ENCODE measurements at regions not wholly inside any gene's neighbourhood (a gene's known extent, or its start where the extent isn't known, plus 50 kb on each side); places are given as distances from the start of the nearest gene placed in this dataset.

DNA sequence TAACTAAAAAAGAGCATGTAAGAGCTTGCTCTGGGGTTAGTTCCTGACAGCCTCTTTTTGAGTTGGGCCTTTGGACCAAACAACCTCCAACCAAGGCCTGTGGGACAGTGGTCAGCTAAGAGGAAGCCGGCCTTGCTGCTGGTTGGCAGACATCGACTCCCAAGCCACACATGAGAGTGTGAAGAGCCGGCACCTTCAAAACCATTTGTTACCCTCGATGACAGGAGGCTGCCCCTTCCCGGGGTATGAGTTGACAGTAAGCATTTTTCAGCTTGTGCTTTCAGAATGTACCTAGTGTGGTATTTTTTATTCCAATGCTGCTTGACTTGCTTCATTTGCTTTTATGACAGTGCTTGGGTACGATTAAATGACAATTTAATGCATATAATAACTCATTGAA is 168.6 kb upstream of the IGFBP7 start:
- ATAC-seq, result no peak
- no peak for TF ChIP-seq CSDC2 (CRISPR knock-in tag; IDR thresholded peaks at IDR 0.05)
- TF ChIP-seq PATZ1 (CRISPR knock-in tag; IDR thresholded peaks at IDR 0.05; ENCODE audit: borderline replicate concordance), result no peak
- TF ChIP-seq, protein P1, sequence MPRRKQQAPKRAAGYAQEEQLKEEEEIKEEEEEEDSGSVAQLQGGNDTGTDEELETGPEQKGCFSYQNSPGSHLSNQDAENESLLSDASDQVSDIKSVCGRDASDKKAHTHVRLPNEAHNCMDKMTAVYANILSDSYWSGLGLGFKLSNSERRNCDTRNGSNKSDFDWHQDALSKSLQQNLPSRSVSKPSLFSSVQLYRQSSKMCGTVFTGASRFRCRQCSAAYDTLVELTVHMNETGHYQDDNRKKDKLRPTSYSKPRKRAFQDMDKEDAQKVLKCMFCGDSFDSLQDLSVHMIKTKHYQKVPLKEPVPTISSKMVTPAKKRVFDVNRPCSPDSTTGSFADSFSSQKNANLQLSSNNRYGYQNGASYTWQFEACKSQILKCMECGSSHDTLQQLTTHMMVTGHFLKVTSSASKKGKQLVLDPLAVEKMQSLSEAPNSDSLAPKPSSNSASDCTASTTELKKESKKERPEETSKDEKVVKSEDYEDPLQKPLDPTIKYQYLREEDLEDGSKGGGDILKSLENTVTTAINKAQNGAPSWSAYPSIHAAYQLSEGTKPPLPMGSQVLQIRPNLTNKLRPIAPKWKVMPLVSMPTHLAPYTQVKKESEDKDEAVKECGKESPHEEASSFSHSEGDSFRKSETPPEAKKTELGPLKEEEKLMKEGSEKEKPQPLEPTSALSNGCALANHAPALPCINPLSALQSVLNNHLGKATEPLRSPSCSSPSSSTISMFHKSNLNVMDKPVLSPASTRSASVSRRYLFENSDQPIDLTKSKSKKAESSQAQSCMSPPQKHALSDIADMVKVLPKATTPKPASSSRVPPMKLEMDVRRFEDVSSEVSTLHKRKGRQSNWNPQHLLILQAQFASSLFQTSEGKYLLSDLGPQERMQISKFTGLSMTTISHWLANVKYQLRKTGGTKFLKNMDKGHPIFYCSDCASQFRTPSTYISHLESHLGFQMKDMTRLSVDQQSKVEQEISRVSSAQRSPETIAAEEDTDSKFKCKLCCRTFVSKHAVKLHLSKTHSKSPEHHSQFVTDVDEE (CRISPR knock-in tag; IDR thresholded peaks at IDR 0.05), result no peak
- TF ChIP-seq TOX (CRISPR knock-in tag; IDR thresholded peaks at IDR 0.05; ENCODE audit: borderline replicate concordance), result no peak
- no peak for TF ChIP-seq OSR1 (CRISPR knock-in tag; IDR thresholded peaks at IDR 0.05)
- no peak for TF ChIP-seq BACH2 (CRISPR knock-in tag; IDR thresholded peaks at IDR 0.05; ENCODE audit: borderline replicate concordance)
- no peak for TF ChIP-seq TCF4 (CRISPR knock-in tag; IDR thresholded peaks at IDR 0.05; ENCODE audit: borderline replicate concordance)
- no peak for TF ChIP-seq SNAI2 (CRISPR knock-in tag; IDR thresholded peaks at IDR 0.05)
- no peak for TF ChIP-seq GLIS3 (CRISPR knock-in tag; IDR thresholded peaks at IDR 0.05)
- no peak for TF ChIP-seq ARNTL (CRISPR knock-in tag; IDR thresholded peaks at IDR 0.05; ENCODE audit: borderline replicate concordance, low read depth)
- no peak for TF ChIP-seq PPARA (CRISPR knock-in tag; IDR thresholded peaks at IDR 0.05; ENCODE audit: borderline replicate concordance)
- TF ChIP-seq ZC3H10 (CRISPR knock-in tag; IDR thresholded peaks at IDR 0.05), result no peak
- TF ChIP-seq, protein P2, sequence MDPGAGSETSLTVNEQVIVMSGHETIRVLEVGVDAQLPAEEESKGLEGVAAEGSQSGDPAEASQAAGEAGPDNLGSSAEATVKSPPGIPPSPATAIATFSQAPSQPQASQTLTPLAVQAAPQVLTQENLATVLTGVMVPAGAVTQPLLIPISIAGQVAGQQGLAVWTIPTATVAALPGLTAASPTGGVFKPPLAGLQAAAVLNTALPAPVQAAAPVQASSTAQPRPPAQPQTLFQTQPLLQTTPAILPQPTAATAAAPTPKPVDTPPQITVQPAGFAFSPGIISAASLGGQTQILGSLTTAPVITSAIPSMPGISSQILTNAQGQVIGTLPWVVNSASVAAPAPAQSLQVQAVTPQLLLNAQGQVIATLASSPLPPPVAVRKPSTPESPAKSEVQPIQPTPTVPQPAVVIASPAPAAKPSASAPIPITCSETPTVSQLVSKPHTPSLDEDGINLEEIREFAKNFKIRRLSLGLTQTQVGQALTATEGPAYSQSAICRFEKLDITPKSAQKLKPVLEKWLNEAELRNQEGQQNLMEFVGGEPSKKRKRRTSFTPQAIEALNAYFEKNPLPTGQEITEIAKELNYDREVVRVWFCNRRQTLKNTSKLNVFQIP (CRISPR knock-in tag; IDR thresholded peaks at IDR 0.05; ENCODE audit: borderline replicate concordance, low read depth), result no peak
- TF ChIP-seq, protein P3, sequence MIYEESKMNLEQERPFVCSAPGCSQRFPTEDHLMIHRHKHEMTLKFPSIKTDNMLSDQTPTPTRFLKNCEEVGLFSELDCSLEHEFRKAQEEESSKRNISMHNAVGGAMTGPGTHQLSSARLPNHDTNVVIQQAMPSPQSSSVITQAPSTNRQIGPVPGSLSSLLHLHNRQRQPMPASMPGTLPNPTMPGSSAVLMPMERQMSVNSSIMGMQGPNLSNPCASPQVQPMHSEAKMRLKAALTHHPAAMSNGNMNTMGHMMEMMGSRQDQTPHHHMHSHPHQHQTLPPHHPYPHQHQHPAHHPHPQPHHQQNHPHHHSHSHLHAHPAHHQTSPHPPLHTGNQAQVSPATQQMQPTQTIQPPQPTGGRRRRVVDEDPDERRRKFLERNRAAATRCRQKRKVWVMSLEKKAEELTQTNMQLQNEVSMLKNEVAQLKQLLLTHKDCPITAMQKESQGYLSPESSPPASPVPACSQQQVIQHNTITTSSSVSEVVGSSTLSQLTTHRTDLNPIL (CRISPR knock-in tag; IDR thresholded peaks at IDR 0.05; ENCODE audit: low read depth), result no peak

- TF ChIP-seq ARNTL (CRISPR knock-in tag; IDR thresholded peaks at IDR 0.05; ENCODE audit: borderline replicate concordance, low read depth) (no peak), SNAI2 (CRISPR knock-in tag; IDR thresholded peaks at IDR 0.05) (no peak), ZFP30 (CRISPR knock-in tag; IDR thresholded peaks at IDR 0.05) (no peak), RARB (CRISPR knock-in tag; IDR thresholded peaks at IDR 0.05) (no peak), TOX (CRISPR knock-in tag; IDR thresholded peaks at IDR 0.05; ENCODE audit: borderline replicate concordance) (no peak), CSDC2 (CRISPR knock-in tag; IDR thresholded peaks at IDR 0.05) (no peak)
- TF ChIP-seq, protein P3 (CRISPR knock-in tag; IDR thresholded peaks at IDR 0.05; ENCODE audit: low read depth), result no peak
- TF ChIP-seq, protein P1 (CRISPR knock-in tag; IDR thresholded peaks at IDR 0.05), result no peak
Observed at GRCh38 chr4:57274082-57274481, 163.9 kb upstream of the IGFBP7 start.

GRCh38 chr4:57270346-57270745 is 160.2 kb upstream of the IGFBP7 start:
- no peak for ATAC-seq
- TF ChIP-seq ESRRG (CRISPR knock-in tag; IDR thresholded peaks at IDR 0.05), result no peak
- TF ChIP-seq BACH2 (CRISPR knock-in tag; IDR thresholded peaks at IDR 0.05; ENCODE audit: borderline replicate concordance), result no peak
- no peak for TF ChIP-seq TOX (CRISPR knock-in tag; IDR thresholded peaks at IDR 0.05; ENCODE audit: borderline replicate concordance)
- TF ChIP-seq TCF4 (CRISPR knock-in tag; IDR thresholded peaks at IDR 0.05; ENCODE audit: borderline replicate concordance), result no peak
- no peak for TF ChIP-seq RARB (CRISPR knock-in tag; IDR thresholded peaks at IDR 0.05)
- no peak for TF ChIP-seq ARNTL (CRISPR knock-in tag; IDR thresholded peaks at IDR 0.05; ENCODE audit: borderline replicate concordance, low read depth)
- TF ChIP-seq PATZ1 (CRISPR knock-in tag; IDR thresholded peaks at IDR 0.05; ENCODE audit: borderline replicate concordance), result no peak
- TF ChIP-seq ZC3H10 (CRISPR knock-in tag; IDR thresholded peaks at IDR 0.05), result no peak
- no peak for TF ChIP-seq ISL1 (CRISPR knock-in tag; IDR thresholded peaks at IDR 0.05)
- TF ChIP-seq ZNF70 (CRISPR knock-in tag; IDR thresholded peaks at IDR 0.05), result no peak
- TF ChIP-seq, protein P3 (CRISPR knock-in tag; IDR thresholded peaks at IDR 0.05; ENCODE audit: low read depth), result no peak
- TF ChIP-seq OSR1 (CRISPR knock-in tag; IDR thresholded peaks at IDR 0.05), result no peak

More at GRCh38 chr4:57274082-57274481, 163.9 kb upstream of the IGFBP7 start:
- ATAC-seq, result no peak

Data from SK-N-SH treated with all-trans-retinoic acid at 6 μM for 48 hours (cell line).